ENCODE measurements at regions not wholly inside any gene's neighbourhood (a gene's known extent, or its start where the extent isn't known, plus 50 kb on each side); places are given as distances from the start of the nearest gene placed in this dataset.
"Not testable (repeated sequence)": the region's sequence is repeated elsewhere in the genome, so short reads cannot be mapped to it uniquely, and the experiment has no call there.

DNA sequence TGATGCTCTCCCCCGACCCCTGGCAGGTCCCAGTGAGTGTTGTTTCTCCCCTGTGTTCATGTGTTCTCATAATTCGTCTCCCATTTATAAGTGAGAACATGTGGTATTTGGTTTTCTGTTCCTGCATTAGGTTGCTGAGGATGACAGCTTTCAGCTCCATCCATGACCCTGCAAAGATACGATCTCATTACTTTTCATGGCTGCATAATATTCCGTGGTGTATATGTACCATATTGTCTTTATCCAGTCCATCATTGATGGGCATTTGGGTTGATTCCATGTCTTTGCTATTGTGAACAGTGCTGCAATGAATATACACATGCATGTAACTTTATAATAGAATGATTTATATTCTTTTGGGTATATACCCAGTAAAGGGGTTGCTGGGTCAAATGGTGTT lies 321.5 kb downstream of the EMP1 start:
- H3K4me2 ChIP-seq (ENCODE audit: control insufficient read depth, insufficient read depth); in situ Hi-C loops (cut with MboI); H3K4me1 ChIP-seq (ENCODE audit: control insufficient read depth, insufficient read depth, low read length); H3K27me3 ChIP-seq (replicated peaks in 1 of 2; ENCODE audit: control insufficient read depth in 2 of 2, insufficient read depth in 2 of 2, low read length in 1 of 2); RAD21 ChIA-PET (ENCODE audit: unreplicated experiment); DNase-seq (ENCODE audit: low read depth, low spot score); H3K9ac ChIP-seq (ENCODE audit: control insufficient read depth, insufficient read depth, low read length); POLR2A ChIA-PET; H3K79me2 ChIP-seq (ENCODE audit: control insufficient read depth, insufficient read depth, low read length); H3K9me3 ChIP-seq (replicated peaks; ENCODE audit: control insufficient read depth, insufficient read depth, low read length); BruUV-seq (replicated peaks); intact Hi-C loops (cut with micrococcal nuclease; ENCODE audit: unreplicated experiment); H3K27ac ChIP-seq (ENCODE audit: control insufficient read depth, insufficient read depth); FAIRE-seq; H3K4me3 ChIP-seq; H3K36me3 ChIP-seq (ENCODE audit: control insufficient read depth in 2 of 2, insufficient read depth in 2 of 2, low read length in 1 of 2); ATAC-seq; H2AFZ ChIP-seq (ENCODE audit: control insufficient read depth, low read depth, low read length); H4K20me1 ChIP-seq (ENCODE audit: control insufficient read depth, insufficient read depth): not testable (repeated sequence)
- SMC1A ChIA-PET (ENCODE audit: uncharacterized antibody, unreplicated experiment): interaction anchor here (0.7 kb wide), 1 partner anchor 14 kb away, joined by 3 read pairs; no protein-coding TSS in a partner anchor
- WGBS (ENCODE audit: insufficient coverage, insufficient replicate concordance, low lambda C conversion rate, missing lambda C conversion rate): 28% methylated on average over 4 of the region's 4 CpGs
- CTCF ChIA-PET: interaction anchor here (1.4 kb wide), 1 partner anchor 16 kb away, joined by 6 read pairs; no protein-coding TSS in a partner anchor

DNA sequence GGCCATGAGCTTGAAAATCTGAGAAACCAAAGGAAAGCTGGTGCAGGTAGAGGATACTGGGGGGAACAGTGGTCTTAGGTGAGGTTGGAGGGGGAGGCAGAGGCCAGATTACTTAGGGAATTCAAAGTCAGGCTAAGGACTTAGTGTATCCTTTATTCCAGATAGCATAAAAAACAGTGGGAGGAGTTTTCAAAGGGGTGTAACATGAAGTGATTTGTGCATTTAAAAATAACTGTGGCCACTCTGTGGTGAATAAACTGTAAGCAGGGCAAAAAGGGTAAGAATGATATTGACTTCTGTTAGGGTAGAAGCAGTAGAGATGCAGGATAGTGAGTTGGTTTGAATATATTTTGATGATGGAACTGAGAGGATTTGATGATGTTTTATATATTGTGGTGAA lies 313.2 kb downstream of the EMP1 start:
- ChIA-PET SMC1A (ENCODE audit: uncharacterized antibody, unreplicated experiment) (no interaction called here), CTCF (interaction anchor here (2.2 kb wide), 1 partner anchor 25 kb away, joined by 13 read pairs; no protein-coding TSS in a partner anchor), POLR2A (no interaction called here), RAD21 (ENCODE audit: unreplicated experiment) (interaction anchor here (1.3 kb wide), 1 partner anchor 27 kb away, joined by 3 read pairs; no protein-coding TSS in a partner anchor)
- Histone ChIP-seq H4K20me1 (ENCODE audit: control insufficient read depth, insufficient read depth) (no peaks in the 10 kb centered on the region), H3K27me3 (replicated peaks in 1 of 2; ENCODE audit: control insufficient read depth in 2 of 2, insufficient read depth in 2 of 2, low read length in 1 of 2) (no peaks in the 10 kb centered on the region), H3K9me3 (replicated peaks; ENCODE audit: control insufficient read depth, insufficient read depth, low read length) (no peaks in the 10 kb centered on the region), H2AFZ (ENCODE audit: control insufficient read depth, low read depth, low read length) (no peak overlapping the region), H3K36me3 (ENCODE audit: control insufficient read depth in 2 of 2, insufficient read depth in 2 of 2, low read length in 1 of 2) (no peaks in the 10 kb centered on the region), H3K27ac (ENCODE audit: control insufficient read depth, insufficient read depth) (no peak overlapping the region), H3K4me1 (ENCODE audit: control insufficient read depth, insufficient read depth, low read length) (no peaks in the 10 kb centered on the region), H3K4me2 (ENCODE audit: control insufficient read depth, insufficient read depth) (no peak overlapping the region), H3K4me3 (no peak overlapping the region), H3K79me2 (ENCODE audit: control insufficient read depth, insufficient read depth, low read length) (no peaks in the 10 kb centered on the region), H3K9ac (ENCODE audit: control insufficient read depth, insufficient read depth, low read length) (no peak overlapping the region)
- intact Hi-C loops (cut with micrococcal nuclease; ENCODE audit: unreplicated experiment) (no loop called here), in situ Hi-C loops (cut with MboI) (no loop called here)
- no TSS peak for BruUV-seq (replicated peaks)
- ATAC-seq (no peak), DNase-seq (ENCODE audit: low read depth, low spot score) (no peak), FAIRE-seq (no peak)
- TF ChIP-seq MYC (IDR thresholded peaks at IDR 0.05; ENCODE audit: insufficient read depth, insufficient read length, insufficient replicate concordance, low read length, severe bottlenecking): no peak
- TF ChIP-seq, protein P1, sequence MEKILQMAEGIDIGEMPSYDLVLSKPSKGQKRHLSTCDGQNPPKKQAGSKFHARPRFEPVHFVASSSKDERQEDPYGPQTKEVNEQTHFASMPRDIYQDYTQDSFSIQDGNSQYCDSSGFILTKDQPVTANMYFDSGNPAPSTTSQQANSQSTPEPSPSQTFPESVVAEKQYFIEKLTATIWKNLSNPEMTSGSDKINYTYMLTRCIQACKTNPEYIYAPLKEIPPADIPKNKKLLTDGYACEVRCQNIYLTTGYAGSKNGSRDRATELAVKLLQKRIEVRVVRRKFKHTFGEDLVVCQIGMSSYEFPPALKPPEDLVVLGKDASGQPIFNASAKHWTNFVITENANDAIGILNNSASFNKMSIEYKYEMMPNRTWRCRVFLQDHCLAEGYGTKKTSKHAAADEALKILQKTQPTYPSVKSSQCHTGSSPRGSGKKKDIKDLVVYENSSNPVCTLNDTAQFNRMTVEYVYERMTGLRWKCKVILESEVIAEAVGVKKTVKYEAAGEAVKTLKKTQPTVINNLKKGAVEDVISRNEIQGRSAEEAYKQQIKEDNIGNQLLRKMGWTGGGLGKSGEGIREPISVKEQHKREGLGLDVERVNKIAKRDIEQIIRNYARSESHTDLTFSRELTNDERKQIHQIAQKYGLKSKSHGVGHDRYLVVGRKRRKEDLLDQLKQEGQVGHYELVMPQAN (conservative IDR thresholded peaks at IDR 0.05): no peak
- TF ChIP-seq POLR2AphosphoS5 (IDR thresholded peaks at IDR 0.05; ENCODE audit: low read length): no peak
- TF ChIP-seq TCF7 (IDR thresholded peaks at IDR 0.05; ENCODE audit: borderline replicate concordance): no peak
- no peak for TF ChIP-seq ZNF24 (IDR thresholded peaks at IDR 0.05)
- TF ChIP-seq, protein P2, sequence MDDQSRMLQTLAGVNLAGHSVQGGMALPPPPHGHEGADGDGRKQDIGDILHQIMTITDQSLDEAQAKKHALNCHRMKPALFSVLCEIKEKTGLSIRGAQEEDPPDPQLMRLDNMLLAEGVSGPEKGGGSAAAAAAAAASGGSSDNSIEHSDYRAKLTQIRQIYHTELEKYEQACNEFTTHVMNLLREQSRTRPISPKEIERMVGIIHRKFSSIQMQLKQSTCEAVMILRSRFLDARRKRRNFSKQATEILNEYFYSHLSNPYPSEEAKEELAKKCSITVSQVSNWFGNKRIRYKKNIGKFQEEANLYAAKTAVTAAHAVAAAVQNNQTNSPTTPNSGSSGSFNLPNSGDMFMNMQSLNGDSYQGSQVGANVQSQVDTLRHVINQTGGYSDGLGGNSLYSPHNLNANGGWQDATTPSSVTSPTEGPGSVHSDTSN (IDR thresholded peaks at IDR 0.05; ENCODE audit: insufficient replicate concordance, low read depth, low read length): no peak
- TF ChIP-seq KDM1A (IDR thresholded peaks at IDR 0.05; ENCODE audit: borderline replicate concordance): no peak
- no peak for TF ChIP-seq NFYA (IDR thresholded peaks at IDR 0.05; ENCODE audit: borderline replicate concordance, low read depth, low read length)
- TF ChIP-seq RBBP5 (conservative IDR thresholded peaks at IDR 0.05): no peak
- TF ChIP-seq, protein P3, sequence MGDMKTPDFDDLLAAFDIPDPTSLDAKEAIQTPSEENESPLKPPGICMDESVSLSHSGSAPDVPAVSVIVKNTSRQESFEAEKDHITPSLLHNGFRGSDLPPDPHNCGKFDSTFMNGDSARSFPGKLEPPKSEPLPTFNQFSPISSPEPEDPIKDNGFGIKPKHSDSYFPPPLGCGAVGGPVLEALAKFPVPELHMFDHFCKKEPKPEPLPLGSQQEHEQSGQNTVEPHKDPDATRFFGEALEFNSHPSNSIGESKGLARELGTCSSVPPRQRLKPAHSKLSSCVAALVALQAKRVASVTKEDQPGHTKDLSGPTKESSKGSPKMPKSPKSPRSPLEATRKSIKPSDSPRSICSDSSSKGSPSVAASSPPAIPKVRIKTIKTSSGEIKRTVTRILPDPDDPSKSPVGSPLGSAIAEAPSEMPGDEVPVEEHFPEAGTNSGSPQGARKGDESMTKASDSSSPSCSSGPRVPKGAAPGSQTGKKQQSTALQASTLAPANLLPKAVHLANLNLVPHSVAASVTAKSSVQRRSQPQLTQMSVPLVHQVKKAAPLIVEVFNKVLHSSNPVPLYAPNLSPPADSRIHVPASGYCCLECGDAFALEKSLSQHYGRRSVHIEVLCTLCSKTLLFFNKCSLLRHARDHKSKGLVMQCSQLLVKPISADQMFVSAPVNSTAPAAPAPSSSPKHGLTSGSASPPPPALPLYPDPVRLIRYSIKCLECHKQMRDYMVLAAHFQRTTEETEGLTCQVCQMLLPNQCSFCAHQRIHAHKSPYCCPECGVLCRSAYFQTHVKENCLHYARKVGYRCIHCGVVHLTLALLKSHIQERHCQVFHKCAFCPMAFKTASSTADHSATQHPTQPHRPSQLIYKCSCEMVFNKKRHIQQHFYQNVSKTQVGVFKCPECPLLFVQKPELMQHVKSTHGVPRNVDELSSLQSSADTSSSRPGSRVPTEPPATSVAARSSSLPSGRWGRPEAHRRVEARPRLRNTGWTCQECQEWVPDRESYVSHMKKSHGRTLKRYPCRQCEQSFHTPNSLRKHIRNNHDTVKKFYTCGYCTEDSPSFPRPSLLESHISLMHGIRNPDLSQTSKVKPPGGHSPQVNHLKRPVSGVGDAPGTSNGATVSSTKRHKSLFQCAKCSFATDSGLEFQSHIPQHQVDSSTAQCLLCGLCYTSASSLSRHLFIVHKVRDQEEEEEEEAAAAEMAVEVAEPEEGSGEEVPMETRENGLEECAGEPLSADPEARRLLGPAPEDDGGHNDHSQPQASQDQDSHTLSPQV (IDR thresholded peaks at IDR 0.05): no peak
- TF ChIP-seq JUND (IDR thresholded peaks at IDR 0.05; ENCODE audit: low read depth, low read length): no peak

All from GM12878 (cell line).